GM19372 (cell line): ENCODE measurements at regions not wholly inside any gene's neighbourhood (a gene's known extent, or its start where the extent isn't known, plus 50 kb on each side); places are given as distances from the start of the nearest gene placed in this dataset.

ENCODE experiments used
- ATAC-seq: cut with Tn5 transposase; IDR thresholded peaks from one replicate; pipeline ENCODE4 v1.9.1; 2021; ENCODE audit warnings: mild to moderate bottlenecking, low read depth, moderate library complexity; ENCODE audit not compliant: unreplicated experiment

DNA sequence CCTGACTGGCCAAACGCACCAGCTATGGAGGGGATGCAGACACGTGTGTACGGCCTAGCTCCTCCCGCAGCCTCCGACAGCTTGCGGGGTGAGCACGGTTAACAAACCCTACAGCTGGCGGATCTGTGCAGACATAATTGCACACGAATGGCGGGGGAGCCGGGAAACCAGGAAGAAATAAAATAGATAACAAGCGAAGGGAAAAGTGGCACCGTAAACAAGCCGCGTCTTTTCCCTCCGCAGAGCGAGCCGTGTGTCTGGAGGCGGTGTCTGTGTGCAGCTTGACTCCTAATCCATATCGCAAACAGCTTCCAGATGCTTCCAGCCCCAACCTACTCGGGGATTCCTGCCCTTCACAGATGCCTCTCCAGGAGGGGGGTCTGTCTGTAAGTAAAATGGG lies 853.1 kb upstream of the SALL3 start:
- ATAC-seq: no peak

DNA sequence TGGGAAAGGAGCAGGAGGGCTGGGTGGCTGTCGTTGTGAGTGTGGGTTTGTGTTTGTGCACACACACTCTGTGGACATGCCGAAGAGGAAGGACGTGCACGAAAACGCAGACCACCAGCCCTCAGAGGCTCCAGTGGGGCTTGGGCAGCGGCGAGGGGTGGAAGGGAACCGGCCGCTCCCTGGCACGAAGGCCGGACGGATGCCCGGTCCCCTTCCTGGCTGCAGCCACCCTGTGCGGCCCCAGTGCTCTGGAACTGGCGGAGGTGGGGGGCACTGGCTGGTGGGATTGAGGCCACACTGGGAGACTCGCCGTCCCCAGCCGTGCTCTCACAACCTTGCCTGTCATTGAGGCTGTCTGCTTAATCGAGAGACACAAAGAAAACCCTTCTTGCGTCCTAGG lies 852.6 kb upstream of the SALL3 start:
- no peak for ATAC-seq

DNA sequence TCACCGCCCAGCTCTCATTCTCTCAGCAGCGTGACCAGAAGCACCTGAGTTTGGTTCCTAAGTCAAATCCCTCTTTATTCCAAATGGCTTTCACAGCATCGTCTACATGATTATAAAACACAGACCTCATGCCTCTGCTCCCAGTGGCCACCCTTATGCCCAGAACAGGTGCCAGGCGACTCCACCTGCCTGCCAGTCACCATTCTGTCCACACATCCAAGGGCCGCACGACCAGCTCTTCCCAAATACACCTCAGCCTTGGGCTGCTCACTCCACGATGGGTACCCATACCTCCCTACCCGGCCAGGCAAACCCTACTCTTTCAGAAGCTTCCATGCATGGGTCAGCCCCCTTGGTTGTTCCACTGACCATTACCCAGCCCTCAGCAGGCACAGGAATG lies 851.6 kb upstream of the SALL3 start:
- ATAC-seq: no peak

DNA sequence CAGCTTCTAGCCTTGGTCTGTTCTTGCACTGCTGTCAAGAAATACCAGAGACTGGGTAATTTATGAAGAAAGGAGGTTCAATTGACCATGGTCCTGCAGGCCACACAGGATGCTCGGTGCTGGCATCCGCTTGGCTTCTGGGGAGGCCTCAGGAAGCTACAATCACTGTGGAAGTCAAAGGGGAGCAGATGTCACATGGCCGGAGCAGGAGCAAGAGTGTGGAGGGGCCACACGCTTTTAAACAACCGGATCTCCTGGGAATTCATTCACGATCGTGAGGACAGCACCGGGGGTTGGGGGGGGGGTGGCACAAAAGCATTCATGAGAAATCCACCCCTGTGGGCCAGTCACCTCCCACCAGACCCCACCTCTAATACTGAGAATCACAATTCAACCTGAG lies 850.4 kb upstream of the SALL3 start:
- no peak for ATAC-seq

DNA sequence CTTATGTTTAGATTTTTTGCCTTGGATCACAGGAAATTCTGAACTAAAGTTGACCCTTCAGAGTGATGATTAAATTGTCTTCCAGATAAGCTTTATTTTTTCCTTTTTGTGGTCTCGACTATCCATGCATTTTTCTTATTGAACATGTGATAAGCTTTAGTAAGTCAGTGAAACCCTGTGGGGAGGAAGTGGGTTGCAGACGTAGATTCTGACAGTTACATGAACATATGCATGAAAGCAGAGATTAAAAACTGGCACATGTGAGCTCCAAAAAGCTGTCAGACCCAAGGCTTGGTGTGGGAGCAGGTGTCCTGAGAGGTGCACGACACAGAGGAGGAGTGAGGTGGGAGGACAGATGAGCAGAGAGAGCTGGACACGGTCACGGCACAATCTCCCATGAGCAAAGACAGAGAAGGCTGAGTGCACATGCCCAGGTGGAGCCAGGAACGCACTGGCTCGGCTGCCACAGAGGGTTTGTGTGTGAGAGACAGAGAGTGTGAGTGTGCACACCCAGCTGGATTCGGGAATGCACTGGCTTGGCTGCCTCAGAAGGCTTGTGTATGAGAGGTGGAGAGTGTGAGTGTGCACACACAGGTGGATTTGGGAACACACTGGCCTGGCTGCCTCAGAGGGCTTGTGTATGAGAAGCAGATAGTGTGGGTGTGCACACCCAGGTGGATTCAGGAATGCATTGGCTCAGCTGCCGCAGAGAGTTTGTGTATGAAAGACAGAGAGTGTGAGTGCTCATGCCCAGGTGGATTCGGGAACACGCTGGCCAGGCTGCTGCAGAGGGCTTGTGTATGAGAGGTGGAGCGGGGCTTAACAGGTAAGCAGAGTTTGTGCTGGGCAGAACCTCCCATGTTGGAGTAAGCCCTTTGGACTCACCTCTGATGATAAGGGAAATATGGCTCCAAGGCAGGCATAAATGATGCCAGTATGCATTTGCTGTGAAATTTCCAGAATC lies 849.1 kb upstream of the SALL3 start:
- ATAC-seq: no peak

DNA sequence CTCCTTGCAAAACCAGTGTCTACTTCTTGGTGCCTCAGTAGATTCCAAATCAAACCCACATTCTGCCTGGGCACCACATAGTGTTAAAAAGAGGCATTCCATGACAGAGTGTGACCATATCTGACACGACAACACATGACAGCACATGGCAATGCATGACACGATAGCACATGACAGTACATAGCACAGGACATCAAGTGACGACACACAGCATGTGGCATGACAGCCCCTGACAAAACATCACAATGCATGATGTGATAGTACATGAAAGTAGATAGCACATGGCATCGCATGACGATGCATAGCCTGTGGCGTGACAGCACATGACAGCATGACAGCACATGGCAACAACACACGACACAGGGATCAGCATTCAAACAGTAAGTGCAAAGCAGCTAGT lies 845.9 kb upstream of the SALL3 start:
- no peak for ATAC-seq

DNA sequence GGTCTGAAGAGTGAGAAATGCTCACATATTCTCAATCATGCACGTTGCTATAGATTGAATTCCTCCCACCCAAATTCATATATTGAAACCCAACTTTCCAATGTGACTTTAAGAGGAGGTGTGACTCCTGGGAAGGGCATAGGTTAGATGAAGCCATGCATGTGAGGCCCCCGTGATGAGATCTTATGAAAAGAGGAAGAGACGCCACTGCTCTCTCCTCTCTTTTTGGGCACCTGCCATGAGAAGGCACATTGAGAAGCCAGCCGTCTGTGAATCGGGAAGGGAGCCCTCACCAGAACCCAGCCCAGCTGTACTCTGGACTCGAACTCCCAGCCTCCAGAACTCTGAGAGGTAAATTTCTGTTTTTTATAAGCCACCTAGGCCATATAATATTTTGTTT lies 842.6 kb upstream of the SALL3 start:
- ATAC-seq: no peak

DNA sequence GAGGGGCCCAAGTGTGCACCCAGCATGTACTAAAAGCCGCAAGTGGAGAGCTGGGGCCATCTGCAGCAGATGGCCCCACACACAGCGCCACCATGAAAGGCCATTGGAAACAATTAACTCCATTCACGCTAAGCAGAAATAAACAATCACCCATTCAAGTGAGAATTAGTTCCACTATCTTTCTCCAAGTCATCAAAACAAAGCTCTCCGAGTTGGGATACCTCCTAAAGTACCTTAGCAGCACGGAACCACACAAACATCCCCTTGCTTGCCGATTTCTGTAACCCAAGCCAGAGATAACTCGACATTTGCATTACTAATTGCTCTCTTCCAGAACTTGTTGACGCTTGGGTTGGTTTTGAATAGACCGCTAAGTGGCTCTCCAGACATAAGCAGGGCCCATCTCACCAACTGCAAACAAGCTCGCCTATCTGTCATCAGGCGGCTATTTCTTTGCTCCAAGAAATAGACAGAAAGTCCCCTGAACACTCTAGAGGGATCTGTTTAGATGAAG lies 840.6 kb upstream of the SALL3 start:
- ATAC-seq: no peak

DNA sequence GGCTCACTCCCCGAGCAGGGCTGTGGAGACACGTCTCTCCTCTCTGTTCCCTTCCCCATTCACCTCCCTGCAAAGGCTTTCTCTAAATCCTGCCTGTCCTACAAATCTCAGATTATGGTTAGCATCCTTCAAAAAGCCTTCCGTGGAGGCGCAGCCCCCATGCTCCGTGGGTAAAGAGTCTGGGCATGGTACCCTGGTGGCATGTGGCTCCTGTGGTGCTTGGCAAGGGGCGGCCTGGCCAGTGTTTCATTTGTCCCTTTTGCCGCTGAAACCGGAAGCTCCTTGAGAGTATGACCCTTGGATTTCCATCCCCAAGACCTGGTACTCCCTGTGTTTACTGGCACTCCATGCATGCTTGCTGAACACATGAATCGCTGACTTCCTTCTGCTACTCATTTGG lies 839.3 kb upstream of the SALL3 start:
- no peak for ATAC-seq

DNA sequence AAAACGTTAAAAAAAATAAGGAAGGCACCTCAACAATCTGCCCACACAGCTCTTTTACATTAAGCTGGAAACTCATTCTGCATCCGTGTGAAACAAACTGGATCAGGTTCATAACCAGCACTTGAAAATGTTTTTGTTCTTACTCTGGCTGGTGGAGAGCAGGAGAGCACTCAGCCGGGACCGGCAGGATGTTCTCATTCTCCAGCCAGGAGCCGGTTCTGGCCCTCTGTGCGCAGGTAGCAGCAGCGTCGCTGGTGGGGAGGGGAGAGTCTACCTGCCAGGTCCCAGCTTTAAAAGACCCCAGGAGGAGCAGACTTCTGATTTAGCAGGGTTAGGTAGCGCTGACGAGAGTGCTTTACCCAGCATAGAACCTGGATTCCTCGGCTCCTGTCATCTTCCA lies 834.9 kb upstream of the SALL3 start:
- ATAC-seq: no peak

DNA sequence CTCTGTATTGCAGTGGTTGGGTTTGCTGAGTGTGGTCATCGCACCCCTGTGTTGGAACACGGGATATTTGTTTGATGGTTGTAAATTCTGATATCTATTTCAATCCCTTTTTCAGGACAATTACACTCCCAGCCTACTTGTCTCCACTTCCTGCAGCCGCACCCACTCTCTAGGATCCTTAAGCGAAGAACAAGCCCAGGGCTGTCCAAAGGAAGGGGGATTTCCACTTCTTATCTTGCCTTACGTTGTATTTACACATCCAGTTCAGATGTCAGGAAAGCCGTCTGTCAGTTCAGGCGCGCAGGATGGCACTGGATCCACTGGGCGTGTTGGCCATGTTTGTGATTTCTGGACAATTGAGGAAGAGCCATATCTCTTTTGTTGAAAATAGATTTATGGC lies 834.5 kb upstream of the SALL3 start:
- no peak for ATAC-seq

DNA sequence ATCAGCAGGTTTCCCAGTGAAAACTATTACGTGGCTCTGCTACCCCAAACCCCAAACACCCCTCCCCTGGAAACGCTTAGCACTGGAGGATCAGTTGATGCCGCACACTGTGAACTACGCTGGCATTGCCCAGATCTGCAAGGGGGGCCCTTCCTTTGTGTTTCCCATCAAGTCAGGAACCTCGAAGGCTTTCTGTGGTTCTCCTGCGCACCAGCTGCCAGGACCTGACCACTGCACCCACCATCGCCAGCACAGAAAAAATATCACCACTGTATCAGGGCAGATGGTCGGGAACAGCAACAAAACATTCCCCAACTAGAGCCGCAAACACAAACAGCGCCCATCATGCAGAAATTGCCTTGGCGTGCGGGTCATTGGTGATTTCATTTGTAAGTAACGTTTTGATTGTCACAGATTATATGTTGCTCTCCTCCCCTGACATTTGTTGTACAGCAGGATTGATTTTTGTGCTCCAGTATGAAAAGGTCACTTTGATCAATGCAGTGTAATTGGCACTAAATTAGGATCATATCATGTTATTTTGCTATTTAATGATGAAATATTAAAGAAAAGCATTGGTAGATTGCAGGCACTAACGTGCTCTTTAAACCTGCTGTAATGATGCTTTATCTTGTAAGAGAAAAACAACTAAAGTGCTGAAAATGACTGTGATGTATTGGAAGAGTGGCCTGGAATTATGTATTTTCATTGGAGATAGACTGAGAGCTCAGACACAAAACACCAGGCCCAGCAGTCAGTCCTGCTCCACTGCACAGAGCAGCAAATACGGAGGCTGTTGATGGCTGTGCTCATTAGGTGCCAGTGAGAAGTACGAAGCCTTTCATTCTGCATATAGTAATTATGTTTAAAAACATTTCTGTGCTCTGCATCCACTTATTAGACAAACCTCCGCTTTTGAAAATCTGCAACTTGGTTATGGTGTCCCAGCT lies 833.2 kb upstream of the SALL3 start:
- ATAC-seq: no peak

DNA sequence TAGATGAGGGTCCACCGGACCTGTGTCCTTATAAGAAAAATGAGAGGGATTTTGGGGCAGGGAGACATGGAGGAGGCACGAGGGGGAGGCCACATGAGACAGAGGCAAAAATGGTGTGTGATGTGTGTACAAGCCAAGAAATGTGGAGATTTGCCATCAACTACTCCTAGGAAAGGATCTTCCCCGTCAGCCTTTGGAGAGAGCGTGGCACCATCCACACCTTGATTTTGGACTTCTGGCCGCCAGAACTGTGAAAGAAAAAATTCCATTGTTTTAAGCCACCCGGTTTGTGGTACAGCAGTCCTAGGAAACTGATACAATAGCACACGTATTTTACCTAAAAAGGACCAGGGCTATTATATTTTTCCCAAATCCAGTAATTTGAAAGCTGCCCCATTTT lies 829.0 kb upstream of the SALL3 start:
- ATAC-seq: no peak

DNA sequence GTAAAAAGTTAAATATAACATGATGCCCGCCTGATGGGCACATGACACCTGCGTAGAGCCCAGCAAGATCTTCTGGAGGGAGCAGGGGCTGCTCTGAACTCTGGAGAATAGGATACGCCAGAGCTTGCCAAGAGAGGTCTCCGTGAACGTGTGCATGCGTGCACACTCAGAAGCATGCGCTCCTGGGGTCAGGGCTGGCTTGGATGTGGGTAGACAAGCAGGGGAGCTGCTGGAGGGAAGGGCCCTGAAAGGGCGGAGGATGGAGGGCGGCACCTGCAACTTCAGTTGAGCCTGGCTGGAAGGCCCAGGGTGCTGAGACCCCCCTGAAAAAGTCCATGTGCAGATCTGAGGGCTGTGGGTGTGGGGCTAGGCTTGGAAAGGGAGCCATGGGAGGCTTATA lies 828.4 kb upstream of the SALL3 start:
- no peak for ATAC-seq

DNA sequence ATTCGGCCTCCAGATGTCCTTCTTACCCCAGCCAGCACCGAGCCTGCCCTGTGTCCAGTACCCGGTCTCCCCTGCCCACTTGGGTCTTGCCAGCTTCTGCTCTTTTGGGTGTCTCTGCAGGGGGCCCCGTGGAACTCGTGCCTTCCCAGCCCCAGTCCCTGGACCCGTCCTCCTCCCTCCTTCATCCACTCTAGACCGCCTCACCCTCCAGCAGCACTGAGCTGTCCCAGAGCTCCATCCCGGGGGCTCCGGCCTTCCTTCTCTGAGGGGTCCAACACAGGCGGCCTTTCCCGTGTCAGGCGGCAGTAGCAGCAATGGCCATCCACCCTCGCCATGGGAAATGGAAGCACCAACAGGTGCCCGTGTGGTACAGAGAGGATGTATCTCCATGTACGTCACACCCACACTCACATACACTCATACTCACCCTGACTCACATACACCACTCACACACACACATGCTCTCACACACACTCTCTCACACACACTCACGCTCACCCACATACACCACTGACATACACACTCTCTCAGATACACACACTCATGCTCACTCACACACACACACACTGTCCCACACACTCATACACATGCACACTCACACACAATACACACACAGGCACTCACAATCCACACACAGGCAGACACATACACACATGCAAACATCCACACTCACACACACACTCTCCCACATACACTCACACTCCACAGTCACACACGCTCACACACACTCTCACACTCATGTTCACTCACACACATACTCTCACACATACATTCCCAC lies 827.5 kb upstream of the SALL3 start:
- ATAC-seq: no peak

DNA sequence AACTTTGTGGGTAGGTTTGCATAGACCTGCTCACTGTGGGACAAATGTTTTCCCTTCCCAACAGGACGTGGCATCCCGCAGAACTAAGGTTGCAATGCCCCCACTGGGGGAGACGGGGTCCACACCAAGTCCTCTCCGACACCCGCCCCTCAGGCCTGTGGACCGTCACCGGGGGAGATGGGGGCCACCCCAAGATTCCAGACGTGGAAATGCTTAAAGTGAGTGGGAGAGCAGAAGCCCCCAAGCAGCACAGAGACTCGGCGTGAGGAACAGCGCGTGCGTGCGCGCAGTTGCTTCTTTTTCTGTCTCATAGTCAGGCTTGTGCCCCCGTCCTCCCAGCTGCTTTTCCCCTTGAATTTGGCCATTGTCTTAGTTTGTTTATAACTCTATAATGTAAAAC lies 826.3 kb upstream of the SALL3 start:
- no peak for ATAC-seq

DNA sequence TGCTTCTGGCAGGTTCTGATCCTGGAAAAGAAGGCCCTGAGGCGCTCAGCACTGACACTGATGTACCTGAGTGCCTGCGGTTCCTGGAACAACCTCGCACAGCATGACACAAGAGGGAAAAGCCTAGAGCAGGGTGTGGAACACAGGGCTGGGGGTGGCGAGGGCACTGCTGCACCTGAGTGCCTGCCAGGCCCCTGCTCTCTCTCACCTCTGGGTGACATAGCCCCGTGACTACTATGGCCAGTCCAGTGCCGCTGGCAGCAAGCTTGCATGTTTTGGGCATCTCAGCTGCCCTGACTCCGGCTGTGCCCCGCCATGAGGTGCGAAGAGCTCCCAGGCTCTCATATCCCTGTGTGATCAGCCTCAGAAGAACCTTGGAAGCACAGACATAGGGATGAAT lies 825.2 kb upstream of the SALL3 start:
- no peak for ATAC-seq

DNA sequence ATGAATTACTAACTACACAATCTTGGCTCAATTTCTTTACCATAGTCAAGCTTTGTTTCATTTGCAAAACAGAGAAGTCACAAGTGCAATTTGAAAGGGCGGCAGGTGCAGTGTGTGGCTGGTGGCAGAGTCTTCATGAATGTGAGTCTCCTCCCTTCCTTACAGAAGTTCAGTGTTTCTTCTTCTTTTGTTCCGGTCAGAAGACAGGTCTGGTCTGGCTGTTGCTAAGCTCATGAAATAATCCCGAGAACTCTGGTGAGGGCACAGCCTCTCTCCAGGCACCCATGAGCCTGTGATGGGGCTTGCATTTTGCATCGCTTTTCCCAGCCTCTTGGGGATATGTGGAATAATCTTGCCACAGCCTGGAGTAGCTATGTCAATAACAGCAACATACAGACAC lies 824.8 kb upstream of the SALL3 start:
- no peak for ATAC-seq

DNA sequence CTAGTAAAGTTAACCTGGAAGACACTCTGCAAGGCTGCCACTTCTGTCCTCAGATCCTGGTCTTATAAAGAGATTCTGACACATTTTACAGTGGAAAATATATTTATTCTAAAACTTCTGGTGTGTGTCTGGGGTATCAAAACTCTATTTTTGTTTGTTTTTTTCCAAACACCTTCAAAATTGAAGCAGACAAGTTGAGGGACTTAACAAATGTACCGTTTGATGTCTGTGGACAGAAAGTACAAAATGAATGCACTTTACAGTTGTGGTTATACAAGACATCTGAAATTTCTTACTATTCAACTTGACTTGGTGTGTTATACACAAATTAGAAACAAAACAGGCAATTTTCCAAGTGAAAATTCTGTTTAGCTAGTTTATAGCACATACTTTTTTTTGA lies 823.2 kb upstream of the SALL3 start:
- ATAC-seq: no peak

DNA sequence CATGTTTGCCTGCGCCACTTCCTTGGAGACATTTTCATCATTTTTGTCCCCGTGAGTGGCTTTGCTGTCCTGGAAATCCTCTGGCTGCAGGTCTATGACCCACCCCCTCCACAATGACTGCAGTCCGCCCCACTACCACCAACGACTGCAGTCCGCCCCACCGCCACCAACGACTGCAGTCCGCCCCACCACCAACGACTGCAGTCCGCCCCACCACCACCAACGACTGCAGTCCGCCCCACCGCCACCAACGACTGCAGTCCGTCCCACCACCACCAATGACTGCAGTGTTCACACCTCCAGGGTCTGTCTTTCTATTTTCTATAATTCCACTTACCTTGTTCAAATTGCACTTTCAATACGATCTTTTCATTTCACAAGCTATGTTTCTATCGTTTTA lies 820.7 kb upstream of the SALL3 start:
- ATAC-seq: no peak

DNA sequence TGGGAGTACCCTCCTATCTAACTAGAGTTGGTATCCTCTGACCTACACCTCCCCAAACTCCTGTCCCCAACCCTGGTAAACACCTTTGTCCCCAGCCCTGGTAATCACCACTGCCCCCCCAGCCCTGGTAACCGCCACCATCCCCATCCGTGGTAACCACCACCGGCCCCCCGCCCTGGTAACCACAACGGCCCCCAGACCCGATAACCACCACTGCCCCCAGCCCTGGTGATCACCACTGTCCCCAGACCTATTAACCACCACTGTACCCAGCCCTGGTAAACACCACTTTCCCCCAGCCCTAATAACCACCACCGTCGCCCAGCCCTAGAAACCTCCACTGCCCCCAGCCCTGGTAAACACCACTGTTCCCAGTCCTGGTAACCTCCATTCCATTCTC lies 820.2 kb upstream of the SALL3 start:
- ATAC-seq: no peak
